DMS53 treated with DMSO at 0.1 percent for 48 hours (cell line): ENCODE measurements at regions not wholly inside any gene's neighbourhood (a gene's known extent, or its start where the extent isn't known, plus 50 kb on each side); places are given as distances from the start of the nearest gene placed in this dataset.

Experiments used
- DNase-seq: peaks from one replicate; lab custom pipeline; 2025; ENCODE audit not compliant: unreplicated experiment; lab: John Stamatoyannopoulos, UW

- no peak for DNase-seq
These were observed 297.7 kb upstream of the SHH start for GRCh38 chr7:156109988-156110387.

DNA sequence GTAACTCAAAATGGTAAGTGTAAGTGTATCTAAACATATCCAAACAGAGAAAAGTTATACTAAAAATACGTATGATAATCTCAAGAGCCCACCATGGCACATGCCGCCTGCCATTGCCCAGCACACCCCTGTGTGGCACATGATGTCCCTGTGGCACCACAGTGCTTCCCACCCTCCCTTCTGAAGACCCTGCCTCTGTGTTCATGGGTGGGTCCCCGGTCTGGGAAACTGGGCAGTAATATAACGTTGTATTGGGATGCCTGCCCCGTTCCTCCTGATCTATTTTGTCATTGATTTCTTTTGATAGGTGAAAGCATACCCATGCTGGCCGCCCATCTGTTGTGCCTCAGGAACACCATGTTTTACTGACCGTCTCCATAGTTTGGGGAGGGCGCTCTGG is 296.8 kb upstream of the SHH start:
- DNase-seq, result no peak

GRCh38 chr7:156107957-156108356 is 295.7 kb upstream of the SHH start:
- DNase-seq, result no peak

DNA sequence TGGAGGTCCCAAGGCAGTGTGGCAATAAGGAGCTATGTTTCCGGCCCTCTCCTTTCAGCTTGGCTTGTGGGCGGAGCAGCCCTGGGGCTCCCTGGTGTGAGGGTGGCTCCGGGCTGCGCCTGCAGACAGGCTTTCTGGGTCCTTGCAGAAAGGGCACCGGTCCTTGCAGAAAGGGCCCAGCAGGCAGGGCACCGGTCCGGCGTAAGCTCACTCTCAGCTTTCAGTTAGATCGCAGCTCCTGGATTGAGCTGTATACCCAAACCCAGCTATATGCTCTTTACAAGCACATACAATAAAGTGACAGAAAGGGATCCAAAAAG is 293.8 kb upstream of the SHH start:
- no peak for DNase-seq

GRCh38 chr7:156105337-156106106 is 293.3 kb upstream of the SHH start:
- no peak for DNase-seq

- DNase-seq, result no peak
These were observed 292.5 kb upstream of the SHH start for GRCh38 chr7:156104501-156105336.

DNA sequence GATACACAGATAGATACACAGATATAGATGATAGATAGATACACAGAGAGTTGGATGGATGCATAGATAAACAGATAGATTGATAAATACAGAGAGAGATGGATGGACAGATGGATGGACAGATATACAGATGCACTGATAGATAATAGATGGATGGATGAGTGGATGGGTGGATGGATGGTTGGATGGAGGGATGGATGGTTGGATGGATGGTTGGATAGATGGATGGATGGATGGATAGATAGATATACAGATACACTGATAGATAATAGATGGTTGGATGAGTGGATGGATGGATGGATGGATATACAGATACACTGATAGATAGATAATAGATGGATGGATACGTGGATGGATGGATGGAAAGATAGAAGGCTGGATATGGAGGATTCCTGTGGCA is 290.0 kb upstream of the SHH start:
- DNase-seq, result no peak

GRCh38 chr7:156101355-156101754 is 289.1 kb upstream of the SHH start:
- no peak for DNase-seq

- DNase-seq, result no peak
These were observed 287.8 kb upstream of the SHH start for GRCh38 chr7:156100086-156100485.

GRCh38 chr7:156099085-156099484 is 286.8 kb upstream of the SHH start:
- no peak for DNase-seq

- DNase-seq, result no peak
These were observed 284.7 kb upstream of the SHH start for GRCh38 chr7:156096771-156097538.

DNA sequence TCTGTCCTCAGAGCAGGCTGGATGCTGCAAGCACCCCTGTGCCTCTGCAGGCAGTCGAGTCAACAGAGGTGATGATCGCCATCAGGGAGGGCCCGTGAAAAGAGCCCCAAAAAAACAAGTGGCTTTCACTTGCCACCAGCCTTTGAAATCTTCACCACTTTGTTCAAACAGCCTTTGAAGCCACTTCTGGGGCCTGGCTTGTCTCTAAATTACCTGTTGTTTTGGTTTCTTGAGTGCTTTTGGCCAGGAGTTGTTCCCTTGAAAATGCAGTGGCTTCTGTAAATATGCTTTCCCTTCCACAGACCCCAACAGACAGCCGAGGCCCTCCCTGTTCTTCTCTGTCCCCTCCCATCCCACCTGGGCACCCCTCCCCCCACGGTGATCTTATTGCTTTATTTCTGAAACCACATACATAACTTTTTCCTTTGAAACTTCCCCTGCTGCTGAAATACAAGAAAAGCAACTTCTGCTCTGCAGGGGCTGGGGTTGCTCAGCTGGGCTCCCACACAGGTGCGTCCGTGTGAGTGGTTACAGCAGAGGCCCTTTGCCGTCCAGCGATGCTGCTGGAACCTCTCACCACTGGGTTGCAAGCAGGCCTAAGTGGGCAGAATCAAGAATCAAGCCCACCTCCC is 283.8 kb upstream of the SHH start:
- no peak for DNase-seq

DNA sequence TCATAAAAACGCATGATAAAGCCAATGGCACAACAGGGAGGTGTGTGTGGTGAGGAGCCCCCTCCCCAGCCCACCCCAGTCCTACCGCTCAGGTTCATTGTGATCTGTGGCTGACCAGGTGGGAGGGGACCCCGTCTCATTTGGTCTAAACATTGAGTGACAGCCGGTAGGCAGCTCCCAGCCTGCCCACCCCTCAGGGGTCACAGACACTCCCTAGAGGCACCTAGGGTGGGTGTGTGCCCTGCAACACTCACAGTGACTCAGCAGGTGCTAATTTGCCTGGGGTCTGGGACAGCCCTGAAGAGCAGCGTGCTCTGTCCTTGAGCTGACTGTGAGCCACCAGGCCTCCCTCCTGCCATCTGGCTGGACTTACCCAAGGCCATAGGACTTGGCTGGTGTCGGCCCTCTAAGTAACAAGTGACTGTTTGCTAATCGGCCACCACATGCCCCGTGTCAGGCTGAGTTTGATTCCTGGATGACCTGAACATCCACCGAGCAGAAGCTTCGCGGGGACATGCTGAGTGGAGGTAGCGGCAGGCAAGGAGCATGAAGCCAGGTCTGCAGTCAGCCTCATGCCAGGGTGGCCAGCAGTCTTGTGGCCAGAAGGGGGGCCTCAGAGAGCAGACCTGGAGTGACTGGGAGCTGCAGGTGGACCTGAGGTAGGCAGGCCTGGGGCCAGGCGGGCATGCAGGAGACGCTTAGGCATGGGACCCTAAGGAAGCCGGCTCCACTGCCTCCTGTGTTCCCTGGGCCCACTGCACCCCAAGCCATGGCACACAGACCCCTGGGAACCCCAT is 282.3 kb upstream of the SHH start:
- DNase-seq, result no peak

DNA sequence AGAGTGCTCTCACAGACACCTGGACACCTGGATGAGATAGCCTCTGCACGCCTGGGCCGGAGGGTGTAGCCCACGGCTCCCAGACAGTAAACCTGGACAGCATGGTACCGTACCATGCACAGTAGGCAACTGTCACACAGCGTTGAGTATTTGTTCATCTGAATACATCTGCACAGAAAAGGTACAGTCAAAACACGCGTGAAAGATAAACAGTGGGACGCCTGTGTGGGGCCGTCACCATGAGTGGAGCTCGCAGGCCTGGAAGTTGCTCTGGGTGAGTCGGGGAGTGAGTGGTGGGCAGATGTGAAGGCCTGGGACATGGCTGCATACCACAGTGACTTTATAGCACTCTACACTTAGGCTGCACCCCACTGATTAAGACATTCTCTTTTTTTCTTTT is 280.0 kb upstream of the SHH start:
- DNase-seq, result no peak

DNA sequence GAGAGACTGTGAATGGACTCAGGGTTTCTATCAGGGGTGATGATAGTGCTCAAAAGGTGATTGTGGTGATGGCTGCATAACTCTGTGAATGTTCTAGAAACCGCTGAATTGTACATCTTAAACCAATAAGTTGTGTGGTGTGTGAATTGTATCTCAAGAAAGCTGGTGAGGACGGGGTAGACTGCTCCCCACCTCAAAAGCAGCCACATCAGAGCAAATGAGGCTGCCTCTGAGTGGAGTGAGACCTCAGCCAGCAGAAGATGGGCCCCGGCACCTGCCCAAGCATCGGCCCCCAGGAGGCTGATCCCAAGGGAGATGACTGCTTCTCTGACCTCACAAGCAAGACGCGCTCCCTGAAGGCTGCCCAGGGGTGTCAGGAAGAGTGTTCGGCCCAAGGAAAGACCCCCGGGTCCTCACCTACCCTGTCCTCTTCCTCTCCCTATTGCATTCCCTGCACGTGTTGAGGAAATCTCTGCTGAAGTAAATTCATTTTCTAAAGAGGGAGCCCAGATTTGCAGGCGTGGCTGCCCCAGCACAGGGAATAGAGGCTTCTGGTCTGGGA is 279.3 kb upstream of the SHH start:
- no peak for DNase-seq

- no peak for DNase-seq
These were observed 278.7 kb upstream of the SHH start for GRCh38 chr7:156090988-156091387.

- no peak for DNase-seq
These were observed 277.0 kb upstream of the SHH start for GRCh38 chr7:156089222-156089621.

- DNase-seq, result no peak
These were observed 275.9 kb upstream of the SHH start for GRCh38 chr7:156088115-156088514.

GRCh38 chr7:156082048-156083040 is 270.1 kb upstream of the SHH start:
- no peak for DNase-seq
